DND-41 (cell line): ENCODE measurements at regions not wholly inside any gene's neighbourhood (a gene's known extent, or its start where the extent isn't known, plus 50 kb on each side); places are given as distances from the start of the nearest gene placed in this dataset.

Experiments
- EZH2 ChIP-seq: IDR thresholded peaks from 3 replicates; pipeline ENCODE4 v1.6.1; 2012; ENCODE audit warnings: borderline replicate concordance, low read depth, mild to moderate bottlenecking, moderate library complexity, low read length, inconsistent platforms; ENCODE audit not compliant: severe bottlenecking
- TF ChIP-seq, protein P1 (sequence below): IDR thresholded peaks from 2 replicates; pipeline ENCODE4 v1.5.1; 2012; ENCODE audit warnings: borderline replicate concordance, low read length, moderate library complexity, mild to moderate bottlenecking; ENCODE audit not compliant: poor library complexity, severe bottlenecking; ENCODE audit errors: extremely low read depth

GRCh38 chr13:86714495-86714894, 915.3 kb upstream of the SLITRK6 start:
- TF ChIP-seq, protein P1, sequence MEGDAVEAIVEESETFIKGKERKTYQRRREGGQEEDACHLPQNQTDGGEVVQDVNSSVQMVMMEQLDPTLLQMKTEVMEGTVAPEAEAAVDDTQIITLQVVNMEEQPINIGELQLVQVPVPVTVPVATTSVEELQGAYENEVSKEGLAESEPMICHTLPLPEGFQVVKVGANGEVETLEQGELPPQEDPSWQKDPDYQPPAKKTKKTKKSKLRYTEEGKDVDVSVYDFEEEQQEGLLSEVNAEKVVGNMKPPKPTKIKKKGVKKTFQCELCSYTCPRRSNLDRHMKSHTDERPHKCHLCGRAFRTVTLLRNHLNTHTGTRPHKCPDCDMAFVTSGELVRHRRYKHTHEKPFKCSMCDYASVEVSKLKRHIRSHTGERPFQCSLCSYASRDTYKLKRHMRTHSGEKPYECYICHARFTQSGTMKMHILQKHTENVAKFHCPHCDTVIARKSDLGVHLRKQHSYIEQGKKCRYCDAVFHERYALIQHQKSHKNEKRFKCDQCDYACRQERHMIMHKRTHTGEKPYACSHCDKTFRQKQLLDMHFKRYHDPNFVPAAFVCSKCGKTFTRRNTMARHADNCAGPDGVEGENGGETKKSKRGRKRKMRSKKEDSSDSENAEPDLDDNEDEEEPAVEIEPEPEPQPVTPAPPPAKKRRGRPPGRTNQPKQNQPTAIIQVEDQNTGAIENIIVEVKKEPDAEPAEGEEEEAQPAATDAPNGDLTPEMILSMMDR, result no peak
- TF ChIP-seq EZH2, result no peak
